ENCODE measurements at regions not wholly inside any gene's neighbourhood (a gene's known extent, or its start where the extent isn't known, plus 50 kb on each side); places are given as distances from the start of the nearest gene placed in this dataset.

DNA sequence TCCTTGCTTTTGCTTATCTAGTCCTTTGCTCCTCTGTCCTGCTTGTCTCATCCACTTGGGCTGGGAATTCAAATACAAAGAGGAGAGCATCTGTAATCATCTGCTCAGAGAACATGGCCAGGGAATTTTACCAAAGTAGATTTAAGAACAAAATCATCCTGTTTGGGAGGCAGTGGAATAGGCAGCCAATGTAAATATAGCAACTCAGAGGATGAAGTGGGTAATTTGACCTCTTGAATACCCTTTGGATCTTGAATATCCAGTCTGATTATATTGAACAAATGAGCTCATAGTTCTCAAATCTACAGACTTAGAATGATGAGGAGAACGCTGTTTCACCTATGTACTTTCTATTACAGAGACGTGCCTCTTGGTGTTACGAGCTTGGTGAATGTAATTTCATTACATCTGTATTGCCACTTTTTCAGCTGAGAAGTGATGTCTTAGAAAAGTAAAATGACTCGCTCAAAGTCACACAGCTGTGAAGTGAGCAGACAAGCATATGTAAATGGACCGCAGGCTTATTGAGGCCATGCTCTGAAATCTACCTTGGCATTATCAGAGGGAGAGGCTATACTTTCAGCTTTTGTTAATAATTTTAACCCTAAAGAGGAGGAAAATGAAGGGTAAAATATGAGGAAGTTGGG is 266.3 kb downstream of the MTX2 start:
- H3K36me3 ChIP-seq, result no peaks in the 10 kb centered on the region
- H3K4me3 ChIP-seq, result no peak overlapping the region
- no peak for TF ChIP-seq EP300 (IDR thresholded peaks at IDR 0.05)
- TF ChIP-seq POLR2A (IDR thresholded peaks at IDR 0.05), result no peak
- TF ChIP-seq, protein P1, sequence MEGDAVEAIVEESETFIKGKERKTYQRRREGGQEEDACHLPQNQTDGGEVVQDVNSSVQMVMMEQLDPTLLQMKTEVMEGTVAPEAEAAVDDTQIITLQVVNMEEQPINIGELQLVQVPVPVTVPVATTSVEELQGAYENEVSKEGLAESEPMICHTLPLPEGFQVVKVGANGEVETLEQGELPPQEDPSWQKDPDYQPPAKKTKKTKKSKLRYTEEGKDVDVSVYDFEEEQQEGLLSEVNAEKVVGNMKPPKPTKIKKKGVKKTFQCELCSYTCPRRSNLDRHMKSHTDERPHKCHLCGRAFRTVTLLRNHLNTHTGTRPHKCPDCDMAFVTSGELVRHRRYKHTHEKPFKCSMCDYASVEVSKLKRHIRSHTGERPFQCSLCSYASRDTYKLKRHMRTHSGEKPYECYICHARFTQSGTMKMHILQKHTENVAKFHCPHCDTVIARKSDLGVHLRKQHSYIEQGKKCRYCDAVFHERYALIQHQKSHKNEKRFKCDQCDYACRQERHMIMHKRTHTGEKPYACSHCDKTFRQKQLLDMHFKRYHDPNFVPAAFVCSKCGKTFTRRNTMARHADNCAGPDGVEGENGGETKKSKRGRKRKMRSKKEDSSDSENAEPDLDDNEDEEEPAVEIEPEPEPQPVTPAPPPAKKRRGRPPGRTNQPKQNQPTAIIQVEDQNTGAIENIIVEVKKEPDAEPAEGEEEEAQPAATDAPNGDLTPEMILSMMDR (IDR thresholded peaks at IDR 0.05), result no peak
- H3K27ac ChIP-seq, result no peak overlapping the region
- H3K9me3 ChIP-seq, result no peaks in the 10 kb centered on the region
- WGBS, 2 donors, result 59 to 64% methylated on average over 5 of the region's 5 CpGs
- peaks cover 0 to 10% (median 0%) of the 10 kb centered on the region in 4 donors for H3K4me1 ChIP-seq
- H3K27me3 ChIP-seq, result no peaks in the 10 kb centered on the region
- DNase-seq (ENCODE audit: low spot score in 2 of 2), result no peak

DNA sequence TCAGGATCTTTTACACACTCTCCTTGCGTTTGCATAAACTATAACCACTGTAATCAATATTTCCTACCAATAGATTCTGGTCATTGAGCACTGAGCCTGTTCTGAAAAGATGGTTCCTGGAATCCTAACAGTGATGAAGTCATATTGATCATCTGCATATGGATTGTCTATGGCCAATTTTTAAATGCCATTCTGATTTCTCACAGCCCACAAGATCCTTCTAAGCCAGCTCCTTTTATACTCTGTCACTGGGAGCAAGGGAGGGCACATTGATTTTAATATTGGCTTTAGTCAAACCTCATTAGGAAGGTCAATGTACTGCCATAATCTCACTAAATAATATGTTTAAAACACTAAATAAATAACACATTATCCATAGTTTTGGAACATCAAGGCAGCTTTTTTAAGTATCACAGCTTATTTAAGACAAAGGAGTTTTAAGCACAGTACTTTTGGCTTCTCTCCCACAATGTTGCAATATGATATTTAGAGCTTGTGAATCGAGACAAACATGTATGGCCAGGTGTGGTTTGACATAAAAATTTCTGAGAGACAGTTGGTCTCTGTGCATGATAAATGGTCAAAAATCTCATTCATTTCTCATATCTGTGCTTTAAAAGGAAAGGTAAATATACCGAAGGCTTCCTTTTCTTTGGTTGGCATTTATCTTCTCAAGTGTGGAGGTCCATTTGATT is 267.3 kb downstream of the MTX2 start:
- Histone ChIP-seq H3K27ac (no peak overlapping the region), H3K4me1 (peaks cover 0 to 10% (median 0%) of the 10 kb centered on the region in 4 donors), H3K4me3 (no peak overlapping the region), H3K27me3 (no peaks in the 10 kb centered on the region), H3K9me3 (no peaks in the 10 kb centered on the region), H3K36me3 (no peaks in the 10 kb centered on the region)
- WGBS, 2 donors, result 81 to 85% methylated on average over 3 of the region's 3 CpGs
- TF ChIP-seq, protein P1 (IDR thresholded peaks at IDR 0.05), result no peak
- TF ChIP-seq POLR2A (IDR thresholded peaks at IDR 0.05), result no peak
- no peak for TF ChIP-seq EP300 (IDR thresholded peaks at IDR 0.05)
- DNase-seq (ENCODE audit: low spot score in 2 of 2), result no peak

DNA sequence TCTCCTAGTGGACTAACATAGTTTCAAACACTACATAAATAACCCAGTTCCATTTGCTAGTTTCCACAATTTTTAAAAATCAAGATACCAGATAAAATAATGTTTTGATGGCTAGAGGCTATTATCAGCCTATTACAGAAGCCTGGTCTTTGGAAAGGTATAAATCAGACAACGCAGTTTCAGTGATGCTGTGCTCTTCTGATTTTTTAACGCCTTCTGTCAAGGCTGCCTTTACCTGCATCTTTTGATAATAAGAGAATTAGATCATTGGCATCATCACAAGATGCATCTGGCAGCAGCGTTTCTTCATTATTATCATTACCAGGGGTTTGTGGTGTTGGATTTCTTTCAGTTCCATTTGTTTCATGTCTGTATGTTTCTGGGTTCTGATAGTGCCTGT is 268.7 kb downstream of the MTX2 start:
- WGBS, 2 donors, result 92% methylated on average over 3 of the region's 3 CpGs
- H3K9me3 ChIP-seq, result no peaks in the 10 kb centered on the region
- H3K27ac ChIP-seq, result no peak overlapping the region
- TF ChIP-seq EP300 (IDR thresholded peaks at IDR 0.05) (no peak), POLR2A (IDR thresholded peaks at IDR 0.05) (no peak)
- TF ChIP-seq, protein P1 (IDR thresholded peaks at IDR 0.05), result no peak
- DNase-seq (ENCODE audit: low spot score in 2 of 2), result no peak
- peaks cover 0 to 10% (median 0%) of the 10 kb centered on the region in 4 donors for H3K4me1 ChIP-seq
- H3K4me3 ChIP-seq, result no peak overlapping the region
- no peaks in the 10 kb centered on the region for H3K36me3 ChIP-seq
- H3K27me3 ChIP-seq, result no peaks in the 10 kb centered on the region

DNA sequence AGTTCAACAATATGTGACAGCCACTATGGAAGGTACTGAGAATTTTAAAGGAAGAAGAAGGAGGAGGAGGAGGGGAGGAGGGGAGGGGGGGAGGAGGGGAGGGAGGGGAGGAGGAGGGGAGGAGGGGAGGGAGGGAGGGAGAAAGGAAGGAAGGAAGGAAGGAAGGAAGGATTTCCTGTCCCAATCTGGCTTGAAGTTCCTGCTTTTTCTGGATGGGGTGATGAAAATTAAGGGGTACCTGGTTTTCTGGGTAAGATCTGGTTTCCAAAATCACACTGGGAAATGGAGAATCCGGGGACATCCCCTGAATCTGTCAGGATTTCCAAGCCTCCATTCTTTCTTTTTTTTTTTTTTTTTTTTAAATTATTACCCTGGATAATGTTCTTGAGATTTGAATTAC is 271.8 kb downstream of the MTX2 start:
- TF ChIP-seq, protein P1 (IDR thresholded peaks at IDR 0.05), result no peak
- TF ChIP-seq EP300 (IDR thresholded peaks at IDR 0.05) (no peak), POLR2A (IDR thresholded peaks at IDR 0.05) (no peak)
- Histone ChIP-seq H3K4me3 (no peak overlapping the region), H3K36me3 (no peaks in the 10 kb centered on the region), H3K9me3 (no peaks in the 10 kb centered on the region), H3K27me3 (no peaks in the 10 kb centered on the region), H3K4me1 (peaks cover 0 to 15% (median 2%) of the 10 kb centered on the region in 4 donors), H3K27ac (no peak overlapping the region)
- no peak for DNase-seq (ENCODE audit: low spot score in 2 of 2)
- WGBS, 2 donors, result 83 to 88% methylated on average over 1 of the region's 1 CpG

DNA sequence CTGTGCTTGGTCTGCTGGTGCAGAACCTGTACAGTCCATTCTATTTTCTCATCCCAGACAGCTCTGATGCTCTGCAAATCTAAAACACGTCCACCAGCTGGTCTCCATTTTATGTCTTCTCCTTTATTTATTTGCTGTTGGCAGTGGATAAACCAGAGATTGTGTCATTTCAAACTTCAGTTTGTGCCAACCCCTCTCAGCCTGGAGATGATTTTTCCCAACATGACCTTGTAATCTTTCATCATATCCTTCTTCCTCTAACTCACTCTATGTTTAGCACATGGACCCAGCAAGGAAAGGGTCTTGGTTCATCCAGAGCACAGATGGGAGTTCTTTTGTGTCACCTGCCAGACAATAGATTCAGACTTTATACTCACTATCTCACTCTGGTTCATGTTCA is 273.2 kb downstream of the MTX2 start:
- TF ChIP-seq, protein P1 (IDR thresholded peaks at IDR 0.05), result no peak
- TF ChIP-seq POLR2A (IDR thresholded peaks at IDR 0.05), result no peak
- TF ChIP-seq EP300 (IDR thresholded peaks at IDR 0.05), result no peak
- 58 to 59% methylated on average over 1 of the region's 1 CpG for WGBS, 2 donors

More for the DNA sequence above, 273.2 kb downstream of the MTX2 start:
- H3K4me3 ChIP-seq, result no peak overlapping the region
- H3K27me3 ChIP-seq, result no peaks in the 10 kb centered on the region
- peaks cover 0 to 22% (median 4%) of the 10 kb centered on the region in 4 donors for H3K4me1 ChIP-seq
- H3K9me3 ChIP-seq, result no peaks in the 10 kb centered on the region
- H3K36me3 ChIP-seq, result no peaks in the 10 kb centered on the region
- DNase-seq (ENCODE audit: low spot score in 2 of 2), result no peak
- no peak overlapping the region for H3K27ac ChIP-seq
